ENCODE measurements at regions not wholly inside any gene's neighbourhood (a gene's known extent, or its start where the extent isn't known, plus 50 kb on each side); places are given as distances from the start of the nearest gene placed in this dataset.

DNA sequence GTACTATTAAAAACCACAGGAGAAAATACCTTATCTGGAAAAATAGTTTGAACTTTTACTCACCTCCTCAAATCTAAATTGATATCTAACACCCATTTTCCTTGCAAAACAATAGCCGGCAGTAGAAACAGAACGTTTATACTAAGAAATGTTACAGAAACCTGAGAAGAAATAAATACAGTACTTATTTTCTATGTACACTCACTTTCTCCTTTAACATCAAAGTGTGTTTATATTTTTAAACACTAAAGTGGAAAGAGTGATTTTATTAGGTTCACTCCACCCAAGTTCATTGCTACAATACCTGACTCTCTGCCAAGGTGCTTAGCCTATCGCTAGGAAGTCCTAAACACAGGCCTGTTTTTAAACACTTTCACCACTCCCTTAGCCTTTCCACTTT is 87.8 kb upstream of the TJP1 start:
- ChIA-PET POLR2A (no interaction called here), CTCF (interaction anchor here (0.8 kb wide), 1 partner anchor 14 kb away, joined by 3 read pairs; no protein-coding TSS in a partner anchor)
- Histone ChIP-seq H4K20me1 (ENCODE audit: insufficient read depth) (no peaks in the 10 kb centered on the region), H3K4me1 (ENCODE audit: control insufficient read depth in 1 of 2, insufficient read depth in 2 of 2, low read depth in 1 of 2, low read length in 1 of 2) (no peaks in the 10 kb centered on the region; a peak in 1 of 4 replicates), H3K9ac (no peak overlapping the region), H3K4me2 (no peak overlapping the region), H3K4me3 (ENCODE audit: low read depth in 2 of 2, low read length in 1 of 2) (no peak overlapping the region), H3K9me2 (no peaks in the 10 kb centered on the region), H3K9me3 (no peaks in the 10 kb centered on the region), H3K27me3 (ENCODE audit: insufficient read depth) (no peaks in the 10 kb centered on the region), H2AFZ (ENCODE audit: low read depth) (no peak overlapping the region), H3K79me2 (ENCODE audit: insufficient read depth) (no peaks in the 10 kb centered on the region), H3K36me3 (replicated peaks in 1 of 2; ENCODE audit: control insufficient read depth in 1 of 2, insufficient read depth in 2 of 2, low read length in 1 of 2) (no peaks in the 10 kb centered on the region), H3F3A (replicated peaks; ENCODE audit: insufficient read depth) (no peaks in the 10 kb centered on the region), H3K27ac (ENCODE audit: low read depth in 2 of 2, low read length in 1 of 2) (no peak overlapping the region)
- WGBS (ENCODE audit: low lambda C conversion rate) = 85% methylated on average over 3 of the region's 3 CpGs
- no peak for DNase-seq
- TF ChIP-seq TCF12 (IDR thresholded peaks at IDR 0.05) = no peak
- TF ChIP-seq EZH2phosphoT487 (IDR thresholded peaks at IDR 0.05; ENCODE audit: borderline replicate concordance, low read depth) = no peak
- TF ChIP-seq RXRA (IDR thresholded peaks at IDR 0.05; ENCODE audit: borderline replicate concordance, low read depth) = no peak
- no peak for TF ChIP-seq CHD2 (IDR thresholded peaks at IDR 0.05; ENCODE audit: low read length, partially characterized antibody)
- no peak for TF ChIP-seq FOXM1 (IDR thresholded peaks at IDR 0.05; ENCODE audit: low read depth)
- TF ChIP-seq ELF1 (IDR thresholded peaks at IDR 0.05) = no peak
- no peak for TF ChIP-seq GABPA (IDR thresholded peaks at IDR 0.05; ENCODE audit: low read depth)
- TF ChIP-seq NFIC (IDR thresholded peaks at IDR 0.05; ENCODE audit: borderline replicate concordance) = no peak
- TF ChIP-seq POLR2AphosphoS5 (IDR thresholded peaks at IDR 0.05; ENCODE audit: low read depth, low read length) = no peak
- no peak for TF ChIP-seq FOSL2 (IDR thresholded peaks at IDR 0.05; ENCODE audit: borderline replicate concordance, low read depth)
- TF ChIP-seq, protein P1, sequence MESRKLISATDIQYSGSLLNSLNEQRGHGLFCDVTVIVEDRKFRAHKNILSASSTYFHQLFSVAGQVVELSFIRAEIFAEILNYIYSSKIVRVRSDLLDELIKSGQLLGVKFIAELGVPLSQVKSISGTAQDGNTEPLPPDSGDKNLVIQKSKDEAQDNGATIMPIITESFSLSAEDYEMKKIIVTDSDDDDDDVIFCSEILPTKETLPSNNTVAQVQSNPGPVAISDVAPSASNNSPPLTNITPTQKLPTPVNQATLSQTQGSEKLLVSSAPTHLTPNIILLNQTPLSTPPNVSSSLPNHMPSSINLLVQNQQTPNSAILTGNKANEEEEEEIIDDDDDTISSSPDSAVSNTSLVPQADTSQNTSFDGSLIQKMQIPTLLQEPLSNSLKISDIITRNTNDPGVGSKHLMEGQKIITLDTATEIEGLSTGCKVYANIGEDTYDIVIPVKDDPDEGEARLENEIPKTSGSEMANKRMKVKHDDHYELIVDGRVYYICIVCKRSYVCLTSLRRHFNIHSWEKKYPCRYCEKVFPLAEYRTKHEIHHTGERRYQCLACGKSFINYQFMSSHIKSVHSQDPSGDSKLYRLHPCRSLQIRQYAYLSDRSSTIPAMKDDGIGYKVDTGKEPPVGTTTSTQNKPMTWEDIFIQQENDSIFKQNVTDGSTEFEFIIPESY (IDR thresholded peaks at IDR 0.05; ENCODE audit: borderline replicate concordance, low read depth) = no peak
- TF ChIP-seq, protein P2, sequence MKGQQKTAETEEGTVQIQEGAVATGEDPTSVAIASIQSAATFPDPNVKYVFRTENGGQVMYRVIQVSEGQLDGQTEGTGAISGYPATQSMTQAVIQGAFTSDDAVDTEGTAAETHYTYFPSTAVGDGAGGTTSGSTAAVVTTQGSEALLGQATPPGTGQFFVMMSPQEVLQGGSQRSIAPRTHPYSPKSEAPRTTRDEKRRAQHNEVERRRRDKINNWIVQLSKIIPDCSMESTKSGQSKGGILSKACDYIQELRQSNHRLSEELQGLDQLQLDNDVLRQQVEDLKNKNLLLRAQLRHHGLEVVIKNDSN (IDR thresholded peaks at IDR 0.05; ENCODE audit: borderline replicate concordance, low read depth) = no peak
- TF ChIP-seq SIN3A (IDR thresholded peaks at IDR 0.05; ENCODE audit: borderline replicate concordance, low read depth, low read length) = no peak
- TF ChIP-seq MXI1 (IDR thresholded peaks at IDR 0.05; ENCODE audit: low read depth, low read length) = no peak
- TF ChIP-seq YY1 (IDR thresholded peaks at IDR 0.05; ENCODE audit: low read depth) = no peak
- TF ChIP-seq MEF2A (IDR thresholded peaks at IDR 0.05; ENCODE audit: borderline replicate concordance, low read depth) = no peak
- no peak for TF ChIP-seq FOXJ3 (CRISPR knock-in tag; IDR thresholded peaks at IDR 0.05)
- TF ChIP-seq, protein P3, sequence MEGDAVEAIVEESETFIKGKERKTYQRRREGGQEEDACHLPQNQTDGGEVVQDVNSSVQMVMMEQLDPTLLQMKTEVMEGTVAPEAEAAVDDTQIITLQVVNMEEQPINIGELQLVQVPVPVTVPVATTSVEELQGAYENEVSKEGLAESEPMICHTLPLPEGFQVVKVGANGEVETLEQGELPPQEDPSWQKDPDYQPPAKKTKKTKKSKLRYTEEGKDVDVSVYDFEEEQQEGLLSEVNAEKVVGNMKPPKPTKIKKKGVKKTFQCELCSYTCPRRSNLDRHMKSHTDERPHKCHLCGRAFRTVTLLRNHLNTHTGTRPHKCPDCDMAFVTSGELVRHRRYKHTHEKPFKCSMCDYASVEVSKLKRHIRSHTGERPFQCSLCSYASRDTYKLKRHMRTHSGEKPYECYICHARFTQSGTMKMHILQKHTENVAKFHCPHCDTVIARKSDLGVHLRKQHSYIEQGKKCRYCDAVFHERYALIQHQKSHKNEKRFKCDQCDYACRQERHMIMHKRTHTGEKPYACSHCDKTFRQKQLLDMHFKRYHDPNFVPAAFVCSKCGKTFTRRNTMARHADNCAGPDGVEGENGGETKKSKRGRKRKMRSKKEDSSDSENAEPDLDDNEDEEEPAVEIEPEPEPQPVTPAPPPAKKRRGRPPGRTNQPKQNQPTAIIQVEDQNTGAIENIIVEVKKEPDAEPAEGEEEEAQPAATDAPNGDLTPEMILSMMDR (IDR thresholded peaks at IDR 0.05) = no peak
- TF ChIP-seq, protein P4, sequence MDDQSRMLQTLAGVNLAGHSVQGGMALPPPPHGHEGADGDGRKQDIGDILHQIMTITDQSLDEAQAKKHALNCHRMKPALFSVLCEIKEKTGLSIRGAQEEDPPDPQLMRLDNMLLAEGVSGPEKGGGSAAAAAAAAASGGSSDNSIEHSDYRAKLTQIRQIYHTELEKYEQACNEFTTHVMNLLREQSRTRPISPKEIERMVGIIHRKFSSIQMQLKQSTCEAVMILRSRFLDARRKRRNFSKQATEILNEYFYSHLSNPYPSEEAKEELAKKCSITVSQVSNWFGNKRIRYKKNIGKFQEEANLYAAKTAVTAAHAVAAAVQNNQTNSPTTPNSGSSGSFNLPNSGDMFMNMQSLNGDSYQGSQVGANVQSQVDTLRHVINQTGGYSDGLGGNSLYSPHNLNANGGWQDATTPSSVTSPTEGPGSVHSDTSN (IDR thresholded peaks at IDR 0.05) = no peak
- TF ChIP-seq, protein P5, sequence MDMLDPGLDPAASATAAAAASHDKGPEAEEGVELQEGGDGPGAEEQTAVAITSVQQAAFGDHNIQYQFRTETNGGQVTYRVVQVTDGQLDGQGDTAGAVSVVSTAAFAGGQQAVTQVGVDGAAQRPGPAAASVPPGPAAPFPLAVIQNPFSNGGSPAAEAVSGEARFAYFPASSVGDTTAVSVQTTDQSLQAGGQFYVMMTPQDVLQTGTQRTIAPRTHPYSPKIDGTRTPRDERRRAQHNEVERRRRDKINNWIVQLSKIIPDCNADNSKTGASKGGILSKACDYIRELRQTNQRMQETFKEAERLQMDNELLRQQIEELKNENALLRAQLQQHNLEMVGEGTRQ (IDR thresholded peaks at IDR 0.05; ENCODE audit: borderline replicate concordance, low read depth, low read length) = no peak
